Kidney (tissue), 13 donors: ENCODE measurements at regions not wholly inside any gene's neighbourhood (a gene's known extent, or its start where the extent isn't known, plus 50 kb on each side); places are given as distances from the start of the nearest gene placed in this dataset.

ENCODE experiments used
- DNase-seq, 5 donors: peaks; one replicate each; pipeline ENCODE4 v3.0.0-alpha.2; 2013 to 2020
- FAIRE-seq: peaks from 2 replicates; lab custom pipeline; 2012; peaks lifted over from hg19 to GRCh38; lab: Jason Lieb, UNC
- H3K27ac ChIP-seq, 2 donors: one replicate each; pipeline ENCODE4 v1.7.0; 2013; ENCODE audit warnings: low read depth in 2 of 2, low read length in 2 of 2, inconsistent platforms in 1 of 2
- H3K27me3 ChIP-seq: one replicate; pipeline ENCODE4 v1.7.1; 2013; ENCODE audit warnings: low read length, inconsistent platforms; ENCODE audit not compliant: control insufficient read depth, insufficient read depth
- H3K36me3 ChIP-seq, 3 donors: one replicate each; pipeline versions ENCODE4 v1.7.0 to v1.7.1; 2013; ENCODE audit warnings: low read length in 3 of 3, control low read depth in 1 of 3, inconsistent platforms in 1 of 3; ENCODE audit not compliant: insufficient read depth in 3 of 3, control insufficient read depth in 2 of 3
- H3K4me1 ChIP-seq, 3 donors: one replicate each; pipeline versions ENCODE4 v1.7.0 to v1.7.1; 2013; ENCODE audit warnings: low read length in 3 of 3, inconsistent platforms in 1 of 3, low read depth in 1 of 3; ENCODE audit not compliant: control insufficient read depth in 2 of 3, insufficient read depth in 2 of 3
- H3K4me3 ChIP-seq, 3 donors: one replicate each; pipeline versions ENCODE4 v1.7.0 to v1.8.1; 2013; ENCODE audit warnings: low read length in 3 of 3, control low read depth in 1 of 3, inconsistent platforms in 1 of 3
- H3K9ac ChIP-seq, 3 donors: one replicate each; pipeline versions ENCODE4 v1.7.0 to v1.7.1; 2013; ENCODE audit warnings: low read length in 3 of 3, control low read depth in 1 of 3, inconsistent platforms in 1 of 3
- H3K9me3 ChIP-seq, 3 donors: one replicate each; pipeline versions ENCODE4 v1.7.0 to v1.7.1; 2013; ENCODE audit warnings: low read length in 3 of 3, control low read depth in 1 of 3, inconsistent platforms in 1 of 3; ENCODE audit not compliant: control insufficient read depth in 2 of 3, insufficient read depth in 1 of 3
- CTCF ChIP-seq: IDR thresholded peaks from 3 replicates; pipeline ENCODE4 v1.5.1; 2012; ENCODE audit warnings: mild to moderate bottlenecking, moderate library complexity, borderline replicate concordance; ENCODE audit not compliant: insufficient read depth; ENCODE audit errors: extremely low read depth
- intact Hi-C: fragments of 100-400 bp; cut with DNase I; formaldehyde crosslinking; loops from one replicate; pipeline ENCODE4 v1.11.1; 2022
- donor health status: control.
- donor health status: control.
- donor health status: control.
- donor health status: control.
- donor health status: control.
- donor health status: DM: yes; HTN: yes; CAD: no.
- donor health status: Normal renal cell carcinoma (clear cell type).

DNA sequence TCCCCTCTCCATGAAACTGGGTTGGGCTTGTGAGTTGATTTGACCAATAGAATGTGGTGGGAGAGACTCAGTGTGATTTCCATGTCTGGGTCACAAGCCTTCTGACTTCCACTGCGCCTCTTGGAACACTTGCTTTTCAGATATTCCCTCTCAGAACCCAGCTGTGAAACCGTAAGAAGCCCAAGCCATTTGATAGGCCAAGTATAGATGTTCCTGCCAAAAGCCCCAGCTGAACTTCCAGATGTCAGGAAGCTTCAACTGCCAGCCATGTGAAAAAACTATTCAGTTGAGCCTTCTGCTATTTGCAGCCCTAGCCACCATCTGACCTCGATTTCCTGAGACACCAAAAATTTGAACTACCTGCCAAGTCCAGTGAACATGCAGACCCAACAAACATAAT is 387.8 kb upstream of the GJE1 start:
- FAIRE-seq: no peak
- no peak for TF ChIP-seq CTCF
- no peak overlapping the region for H3K4me3 ChIP-seq
- no peaks in the 10 kb centered on the region for H3K27me3 ChIP-seq
- intact Hi-C loops: no loop called here
- no peaks in the 10 kb centered on the region for H3K9me3 ChIP-seq
- H3K27ac ChIP-seq: no peak overlapping the region
- DNase-seq: no peak
- H3K9ac ChIP-seq: no peak overlapping the region
- no peaks in the 10 kb centered on the region for H3K36me3 ChIP-seq
- no peaks in the 10 kb centered on the region for H3K4me1 ChIP-seq

DNA sequence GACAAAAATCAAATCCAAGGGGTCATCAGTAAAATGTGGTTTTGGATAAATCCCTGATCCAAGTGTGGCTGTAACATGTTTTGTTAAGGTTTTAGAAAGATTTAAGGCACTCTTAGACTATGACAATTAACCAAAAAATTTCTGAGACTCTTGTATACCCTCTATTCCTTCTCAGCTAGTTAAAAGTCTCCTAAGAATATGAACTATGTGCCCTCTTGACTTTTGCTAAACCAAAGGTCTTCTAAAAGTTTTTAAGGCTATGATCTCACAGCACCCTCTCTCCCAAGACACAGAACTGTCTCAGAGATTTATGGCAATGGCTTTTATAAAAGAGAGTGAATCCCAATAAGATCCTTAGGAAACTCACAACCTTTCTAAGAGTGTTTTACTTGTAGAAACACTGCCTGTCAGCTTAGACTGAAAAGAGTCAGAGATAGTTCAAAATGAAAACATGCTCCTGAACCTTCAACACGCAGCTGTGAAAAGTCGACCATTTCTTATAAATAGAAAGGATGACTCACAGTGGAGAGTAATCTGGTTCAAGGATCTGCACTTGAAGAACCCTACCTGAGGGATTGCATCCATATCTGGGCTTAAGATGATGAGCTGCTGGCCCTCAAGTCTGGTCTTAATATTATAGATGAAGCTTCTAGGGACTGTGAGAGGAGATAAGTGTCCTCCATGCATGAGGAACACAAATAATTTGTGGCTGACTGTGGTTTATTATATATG is 388.4 kb upstream of the GJE1 start:
- Histone ChIP-seq H3K27ac (no peak overlapping the region), H3K4me1 (no peaks in the 10 kb centered on the region), H3K4me3 (no peak overlapping the region), H3K27me3 (no peaks in the 10 kb centered on the region), H3K9ac (no peak overlapping the region), H3K9me3 (no peaks in the 10 kb centered on the region), H3K36me3 (no peaks in the 10 kb centered on the region)
- intact Hi-C loops: no loop called here
- FAIRE-seq (no peak), DNase-seq (no peak)
- TF ChIP-seq CTCF: no peak

GRCh38 chr6:141736104-141736503 is 396.6 kb upstream of the GJE1 start:
- Histone ChIP-seq H3K27ac (no peak overlapping the region), H3K9me3 (no peaks in the 10 kb centered on the region)
- intact Hi-C loops: no loop called here

More at GRCh38 chr6:141736104-141736503, 396.6 kb upstream of the GJE1 start:
- H3K27me3 ChIP-seq: no peaks in the 10 kb centered on the region
- no peaks in the 10 kb centered on the region for H3K4me1 ChIP-seq
- no peak overlapping the region for H3K4me3 ChIP-seq
- H3K9ac ChIP-seq: no peak overlapping the region
- no peak for TF ChIP-seq CTCF
- FAIRE-seq: no peak
- H3K36me3 ChIP-seq: no peaks in the 10 kb centered on the region
- DNase-seq: no peak
